Skeletal muscle tissue (tissue), 3 donors: ENCODE measurements at regions not wholly inside any gene's neighbourhood (a gene's known extent, or its start where the extent isn't known, plus 50 kb on each side); places are given as distances from the start of the nearest gene placed in this dataset.

Experiments
- H3K27ac ChIP-seq: one replicate; pipeline ENCODE4 v1.7.0; 2013; ENCODE audit warnings: mild to moderate bottlenecking, low read depth, low read length, inconsistent platforms
- H3K27me3 ChIP-seq, 3 donors: one replicate each; pipeline ENCODE4 v1.7.0; 2013; ENCODE audit warnings: low read length in 3 of 3; ENCODE audit not compliant: control insufficient read depth in 3 of 3, insufficient read depth in 3 of 3
- H3K36me3 ChIP-seq, 3 donors: one replicate each; pipeline ENCODE4 v1.7.0; 2013; ENCODE audit warnings: low read length in 3 of 3; ENCODE audit not compliant: control insufficient read depth in 3 of 3, insufficient read depth in 3 of 3
- H3K4me1 ChIP-seq, 3 donors: one replicate each; pipeline ENCODE4 v1.7.0; 2013; ENCODE audit warnings: low read length in 3 of 3, mild to moderate bottlenecking in 3 of 3; ENCODE audit not compliant: control insufficient read depth in 3 of 3, insufficient read depth in 3 of 3
- H3K4me3 ChIP-seq, 3 donors: one replicate each; pipeline ENCODE4 v1.7.0; 2013; ENCODE audit warnings: low read length in 3 of 3
- H3K9ac ChIP-seq, 3 donors: one replicate each; pipeline ENCODE4 v1.7.0; 2013; ENCODE audit warnings: low read length in 3 of 3, mild to moderate bottlenecking in 3 of 3, moderate library complexity in 2 of 3, low read depth in 1 of 3
- H3K9me3 ChIP-seq, 3 donors: one replicate each; pipeline ENCODE4 v1.7.0; 2013; ENCODE audit warnings: low read length in 3 of 3; ENCODE audit not compliant: control insufficient read depth in 3 of 3
- donor health status: Osteomylitis.

GRCh38 chr15:96243701-96244100 lies 86.8 kb upstream of the NR2F2 start:
- Histone ChIP-seq H3K4me1 (no peaks in the 10 kb centered on the region), H3K4me3 (no peak overlapping the region), H3K27me3 (no peaks in the 10 kb centered on the region), H3K9me3 (no peaks in the 10 kb centered on the region), H3K9ac (no peak overlapping the region), H3K36me3 (no peaks in the 10 kb centered on the region), H3K27ac (no peak overlapping the region)

DNA sequence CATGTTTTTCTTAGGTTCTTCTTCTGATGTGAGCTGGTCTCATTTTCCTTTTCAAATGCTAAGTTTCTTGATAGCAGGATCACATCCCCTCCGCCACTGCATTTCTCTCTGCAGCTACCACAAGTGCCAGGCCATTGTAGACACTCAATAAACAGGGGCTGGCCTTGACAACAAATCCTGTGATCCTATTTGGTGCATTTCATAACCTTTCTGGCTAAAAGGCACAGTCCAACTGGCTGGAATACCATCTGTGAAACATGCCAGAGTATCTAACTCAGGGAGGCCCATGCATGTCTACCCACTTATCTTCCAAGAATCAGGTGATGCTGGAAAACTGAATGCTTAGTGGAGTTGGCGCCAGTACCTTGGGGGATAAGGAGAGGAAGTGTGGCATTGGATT lies 85.2 kb upstream of the NR2F2 start:
- Histone ChIP-seq H3K27me3 (no peaks in the 10 kb centered on the region), H3K27ac (no peak overlapping the region), H3K4me1 (no peaks in the 10 kb centered on the region), H3K36me3 (no peaks in the 10 kb centered on the region), H3K9ac (no peak overlapping the region), H3K9me3 (no peaks in the 10 kb centered on the region), H3K4me3 (no peak overlapping the region)

GRCh38 chr15:96246057-96246456 lies 84.4 kb upstream of the NR2F2 start:
- Histone ChIP-seq H3K36me3 (no peaks in the 10 kb centered on the region), H3K4me1 (no peaks in the 10 kb centered on the region), H3K4me3 (no peak overlapping the region), H3K9me3 (no peaks in the 10 kb centered on the region), H3K9ac (no peak overlapping the region), H3K27me3 (no peaks in the 10 kb centered on the region), H3K27ac (no peak overlapping the region)

DNA sequence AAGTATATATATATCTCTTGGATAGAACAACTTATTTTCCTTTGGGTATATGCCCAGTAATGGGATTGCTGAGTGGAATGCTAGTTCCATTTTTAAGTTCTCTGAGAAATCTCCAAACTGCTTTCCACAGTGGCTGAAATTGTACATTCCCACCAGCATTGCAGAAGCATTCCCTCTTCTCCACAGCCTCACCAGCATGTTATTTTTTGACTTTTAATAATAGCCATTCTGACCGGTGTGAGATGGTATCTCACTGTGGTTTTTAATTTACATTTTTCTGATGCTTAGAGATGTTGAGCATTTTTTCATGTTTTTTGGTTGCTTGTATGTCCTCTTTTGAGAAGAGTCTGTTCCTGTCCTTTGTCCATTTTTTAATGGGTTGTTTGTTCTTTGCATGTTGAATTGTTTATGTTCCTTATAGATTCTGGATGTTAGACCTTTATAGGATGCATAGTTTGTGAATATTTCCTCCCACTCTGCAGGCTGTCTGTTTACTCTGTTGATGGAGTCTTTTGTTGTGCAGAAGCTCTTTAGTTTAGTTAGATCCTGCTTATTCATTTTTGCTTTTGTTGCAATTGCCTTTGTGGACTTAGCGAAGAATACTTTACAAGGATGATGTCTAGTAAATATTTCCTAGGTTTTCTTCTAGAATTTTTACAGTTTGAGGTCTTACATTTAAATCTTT lies 82.7 kb upstream of the NR2F2 start:
- Histone ChIP-seq H3K4me1 (no peaks in the 10 kb centered on the region), H3K27ac (no peak overlapping the region), H3K27me3 (no peaks in the 10 kb centered on the region), H3K9ac (no peak overlapping the region), H3K4me3 (no peak overlapping the region), H3K9me3 (no peaks in the 10 kb centered on the region), H3K36me3 (no peaks in the 10 kb centered on the region)

- H3K27ac ChIP-seq, result no peak overlapping the region
- H3K4me3 ChIP-seq, result no peak overlapping the region
Measured at GRCh38 chr15:96252148-96252547, 78.4 kb upstream of the NR2F2 start.

GRCh38 chr15:96253006-96253747 lies 77.3 kb upstream of the NR2F2 start:
- Histone ChIP-seq H3K9me3 (no peaks in the 10 kb centered on the region), H3K36me3 (no peaks in the 10 kb centered on the region), H3K9ac (no peak overlapping the region), H3K4me1 (no peaks in the 10 kb centered on the region), H3K27ac (no peak overlapping the region), H3K4me3 (no peak overlapping the region), H3K27me3 (no peaks in the 10 kb centered on the region)

More at GRCh38 chr15:96252148-96252547, 78.4 kb upstream of the NR2F2 start:
- Histone ChIP-seq H3K27me3 (no peaks in the 10 kb centered on the region), H3K36me3 (no peaks in the 10 kb centered on the region), H3K9ac (no peak overlapping the region), H3K9me3 (no peaks in the 10 kb centered on the region), H3K4me1 (no peaks in the 10 kb centered on the region)

DNA sequence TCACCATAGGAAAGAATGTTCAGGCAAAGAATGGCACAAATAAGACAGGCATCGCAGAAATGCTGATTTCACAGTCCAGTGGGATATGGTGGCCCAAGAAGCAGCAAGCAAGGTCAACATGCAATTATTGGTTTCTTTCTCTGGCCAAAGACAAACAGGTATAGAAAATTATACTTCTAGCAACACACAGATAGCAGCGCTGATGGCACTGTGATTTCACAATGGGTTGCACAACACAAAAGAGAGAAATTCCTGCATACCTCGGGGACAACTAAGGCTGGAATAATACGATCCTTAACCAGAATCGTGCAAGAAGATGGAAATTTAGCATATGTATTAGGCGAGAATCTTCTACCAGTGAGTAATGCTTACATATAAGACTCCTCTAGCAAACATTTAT lies 76.3 kb upstream of the NR2F2 start:
- Histone ChIP-seq H3K4me3 (no peak overlapping the region), H3K36me3 (no peaks in the 10 kb centered on the region), H3K4me1 (no peaks in the 10 kb centered on the region), H3K27ac (no peak overlapping the region), H3K27me3 (no peaks in the 10 kb centered on the region), H3K9me3 (no peaks in the 10 kb centered on the region), H3K9ac (no peak overlapping the region)

- Histone ChIP-seq H3K4me1 (no peaks in the 10 kb centered on the region), H3K36me3 (no peaks in the 10 kb centered on the region), H3K4me3 (no peak overlapping the region), H3K9ac (no peak overlapping the region), H3K9me3 (no peaks in the 10 kb centered on the region), H3K27me3 (no peaks in the 10 kb centered on the region), H3K27ac (no peak overlapping the region)
Measured at GRCh38 chr15:96255599-96255998, 74.9 kb upstream of the NR2F2 start.

GRCh38 chr15:96261575-96262034 lies 68.9 kb upstream of the NR2F2 start:
- Histone ChIP-seq H3K27me3 (no peaks in the 10 kb centered on the region), H3K9ac (no peak overlapping the region), H3K4me3 (no peak overlapping the region), H3K27ac (no peak overlapping the region), H3K36me3 (no peaks in the 10 kb centered on the region), H3K4me1 (peaks cover 0 to 4% (median 3%) of the 10 kb centered on the region in 3 donors), H3K9me3 (no peaks in the 10 kb centered on the region)

- no peak overlapping the region for H3K27ac ChIP-seq
- H3K4me1 ChIP-seq, result peaks cover 0 to 4% (median 3%) of the 10 kb centered on the region in 3 donors
- no peaks in the 10 kb centered on the region for H3K9me3 ChIP-seq
- no peaks in the 10 kb centered on the region for H3K36me3 ChIP-seq
- H3K9ac ChIP-seq, result no peak overlapping the region
- no peaks in the 10 kb centered on the region for H3K27me3 ChIP-seq
- H3K4me3 ChIP-seq, result no peak overlapping the region
Measured at GRCh38 chr15:96262097-96262496, 68.4 kb upstream of the NR2F2 start.
